K562 (cell line): ENCODE measurements at regions not wholly inside any gene's neighbourhood (a gene's known extent, or its start where the extent isn't known, plus 50 kb on each side); places are given as distances from the start of the nearest gene placed in this dataset.

ENCODE experiments used
- JUN ChIP-seq, 2 experiments: sonication (generic) in 1 of 2; formaldehyde crosslinking in 1 of 2; IDR thresholded peaks; 2 replicates each; pipeline versions ENCODE4 v1.6.1 to v1.8.0; 2012 to 2022; ENCODE audit warnings: borderline replicate concordance in 2 of 2, mild to moderate bottlenecking in 2 of 2, improper control_type of control experiment in 1 of 2, low read depth in 1 of 2, low read length in 1 of 2, missing genetic modification reagents in 1 of 2
- NCOA6 ChIP-seq: fragments of 450-650 bp; IDR thresholded peaks from 2 replicates; pipeline ENCODE4 v1.6.1; 2017; ENCODE audit warnings: mild to moderate bottlenecking
- XRCC5 ChIP-seq: fragments of 200-400 bp; formaldehyde crosslinking; IDR thresholded peaks from 2 replicates; pipeline ENCODE4 v1.6.1; 2017; ENCODE audit warnings: low read depth, mild to moderate bottlenecking, low read length
- ZNF239 ChIP-seq: fragments of 250-450 bp; sonication (Bioruptor Pico); IDR thresholded peaks from 2 replicates; pipeline ENCODE4 v1.4.0; 2020; ENCODE audit warnings: mild to moderate bottlenecking
- TF ChIP-seq, protein P1 (sequence below): fragments of 250-450 bp; sonication (Bioruptor Pico); IDR thresholded peaks from 2 replicates; pipeline ENCODE4 v1.4.0; 2020
- TF ChIP-seq, protein P2 (sequence below): fragments of 200-800 bp; sonication (Bioruptor generic); IDR thresholded peaks from 2 replicates; pipeline ENCODE4 v1.6.1; 2016; ENCODE audit warnings: missing genetic modification characterization, missing compliant biosample characterization
- TF ChIP-seq, protein P3 (sequence below): sonication (generic); formaldehyde crosslinking; IDR thresholded peaks from 2 replicates; pipeline ENCODE4 v1.8.0; 2023; ENCODE audit warnings: mild to moderate bottlenecking, missing genetic modification reagents

DNA sequence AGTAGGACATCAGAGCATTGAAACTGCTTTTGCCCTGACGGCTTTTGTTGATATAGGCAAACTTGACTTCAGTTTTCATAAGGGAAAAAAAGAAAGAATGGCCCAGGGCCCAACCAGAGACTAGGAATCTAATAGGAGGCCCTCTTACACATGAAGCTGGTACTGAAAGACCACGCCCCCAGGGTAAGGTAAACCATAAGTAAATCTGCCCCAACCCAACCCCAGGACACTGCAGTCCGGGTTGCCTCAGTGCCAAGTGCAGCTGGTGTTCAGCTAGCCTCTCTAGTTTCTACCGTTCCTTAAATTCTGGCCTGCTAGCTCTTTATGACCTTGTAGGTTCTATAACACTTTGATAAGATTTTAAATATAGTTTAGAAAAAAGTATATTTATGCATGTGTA is 136.7 kb downstream of the AQP9 start (continued):
- TF ChIP-seq, protein P1, sequence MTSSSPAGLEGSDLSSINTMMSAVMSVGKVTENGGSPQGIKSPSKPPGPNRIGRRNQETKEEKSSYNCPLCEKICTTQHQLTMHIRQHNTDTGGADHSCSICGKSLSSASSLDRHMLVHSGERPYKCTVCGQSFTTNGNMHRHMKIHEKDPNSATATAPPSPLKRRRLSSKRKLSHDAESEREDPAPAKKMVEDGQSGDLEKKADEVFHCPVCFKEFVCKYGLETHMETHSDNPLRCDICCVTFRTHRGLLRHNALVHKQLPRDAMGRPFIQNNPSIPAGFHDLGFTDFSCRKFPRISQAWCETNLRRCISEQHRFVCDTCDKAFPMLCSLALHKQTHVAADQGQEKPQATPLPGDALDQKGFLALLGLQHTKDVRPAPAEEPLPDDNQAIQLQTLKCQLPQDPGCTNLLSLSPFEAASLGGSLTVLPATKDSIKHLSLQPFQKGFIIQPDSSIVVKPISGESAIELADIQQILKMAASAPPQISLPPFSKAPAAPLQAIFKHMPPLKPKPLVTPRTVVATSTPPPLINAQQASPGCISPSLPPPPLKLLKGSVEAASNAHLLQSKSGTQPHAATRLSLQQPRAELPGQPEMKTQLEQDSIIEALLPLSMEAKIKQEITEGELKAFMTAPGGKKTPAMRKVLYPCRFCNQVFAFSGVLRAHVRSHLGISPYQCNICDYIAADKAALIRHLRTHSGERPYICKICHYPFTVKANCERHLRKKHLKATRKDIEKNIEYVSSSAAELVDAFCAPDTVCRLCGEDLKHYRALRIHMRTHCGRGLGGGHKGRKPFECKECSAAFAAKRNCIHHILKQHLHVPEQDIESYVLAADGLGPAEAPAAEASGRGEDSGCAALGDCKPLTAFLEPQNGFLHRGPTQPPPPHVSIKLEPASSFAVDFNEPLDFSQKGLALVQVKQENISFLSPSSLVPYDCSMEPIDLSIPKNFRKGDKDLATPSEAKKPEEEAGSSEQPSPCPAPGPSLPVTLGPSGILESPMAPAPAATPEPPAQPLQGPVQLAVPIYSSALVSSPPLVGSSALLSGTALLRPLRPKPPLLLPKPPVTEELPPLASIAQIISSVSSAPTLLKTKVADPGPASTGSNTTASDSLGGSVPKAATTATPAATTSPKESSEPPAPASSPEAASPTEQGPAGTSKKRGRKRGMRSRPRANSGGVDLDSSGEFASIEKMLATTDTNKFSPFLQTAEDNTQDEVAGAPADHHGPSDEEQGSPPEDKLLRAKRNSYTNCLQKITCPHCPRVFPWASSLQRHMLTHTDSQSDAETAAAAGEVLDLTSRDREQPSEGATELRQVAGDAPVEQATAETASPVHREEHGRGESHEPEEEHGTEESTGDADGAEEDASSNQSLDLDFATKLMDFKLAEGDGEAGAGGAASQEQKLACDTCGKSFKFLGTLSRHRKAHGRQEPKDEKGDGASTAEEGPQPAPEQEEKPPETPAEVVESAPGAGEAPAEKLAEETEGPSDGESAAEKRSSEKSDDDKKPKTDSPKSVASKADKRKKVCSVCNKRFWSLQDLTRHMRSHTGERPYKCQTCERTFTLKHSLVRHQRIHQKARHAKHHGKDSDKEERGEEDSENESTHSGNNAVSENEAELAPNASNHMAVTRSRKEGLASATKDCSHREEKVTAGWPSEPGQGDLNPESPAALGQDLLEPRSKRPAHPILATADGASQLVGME (CRISPR knock-in tag) = no peak
- no peak for TF ChIP-seq XRCC5
- TF ChIP-seq, protein P2, sequence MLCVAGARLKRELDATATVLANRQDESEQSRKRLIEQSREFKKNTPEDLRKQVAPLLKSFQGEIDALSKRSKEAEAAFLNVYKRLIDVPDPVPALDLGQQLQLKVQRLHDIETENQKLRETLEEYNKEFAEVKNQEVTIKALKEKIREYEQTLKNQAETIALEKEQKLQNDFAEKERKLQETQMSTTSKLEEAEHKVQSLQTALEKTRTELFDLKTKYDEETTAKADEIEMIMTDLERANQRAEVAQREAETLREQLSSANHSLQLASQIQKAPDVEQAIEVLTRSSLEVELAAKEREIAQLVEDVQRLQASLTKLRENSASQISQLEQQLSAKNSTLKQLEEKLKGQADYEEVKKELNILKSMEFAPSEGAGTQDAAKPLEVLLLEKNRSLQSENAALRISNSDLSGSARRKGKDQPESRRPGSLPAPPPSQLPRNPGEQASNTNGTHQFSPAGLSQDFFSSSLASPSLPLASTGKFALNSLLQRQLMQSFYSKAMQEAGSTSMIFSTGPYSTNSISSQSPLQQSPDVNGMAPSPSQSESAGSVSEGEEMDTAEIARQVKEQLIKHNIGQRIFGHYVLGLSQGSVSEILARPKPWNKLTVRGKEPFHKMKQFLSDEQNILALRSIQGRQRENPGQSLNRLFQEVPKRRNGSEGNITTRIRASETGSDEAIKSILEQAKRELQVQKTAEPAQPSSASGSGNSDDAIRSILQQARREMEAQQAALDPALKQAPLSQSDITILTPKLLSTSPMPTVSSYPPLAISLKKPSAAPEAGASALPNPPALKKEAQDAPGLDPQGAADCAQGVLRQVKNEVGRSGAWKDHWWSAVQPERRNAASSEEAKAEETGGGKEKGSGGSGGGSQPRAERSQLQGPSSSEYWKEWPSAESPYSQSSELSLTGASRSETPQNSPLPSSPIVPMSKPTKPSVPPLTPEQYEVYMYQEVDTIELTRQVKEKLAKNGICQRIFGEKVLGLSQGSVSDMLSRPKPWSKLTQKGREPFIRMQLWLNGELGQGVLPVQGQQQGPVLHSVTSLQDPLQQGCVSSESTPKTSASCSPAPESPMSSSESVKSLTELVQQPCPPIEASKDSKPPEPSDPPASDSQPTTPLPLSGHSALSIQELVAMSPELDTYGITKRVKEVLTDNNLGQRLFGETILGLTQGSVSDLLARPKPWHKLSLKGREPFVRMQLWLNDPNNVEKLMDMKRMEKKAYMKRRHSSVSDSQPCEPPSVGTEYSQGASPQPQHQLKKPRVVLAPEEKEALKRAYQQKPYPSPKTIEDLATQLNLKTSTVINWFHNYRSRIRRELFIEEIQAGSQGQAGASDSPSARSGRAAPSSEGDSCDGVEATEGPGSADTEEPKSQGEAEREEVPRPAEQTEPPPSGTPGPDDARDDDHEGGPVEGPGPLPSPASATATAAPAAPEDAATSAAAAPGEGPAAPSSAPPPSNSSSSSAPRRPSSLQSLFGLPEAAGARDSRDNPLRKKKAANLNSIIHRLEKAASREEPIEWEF (CRISPR knock-in tag) = no peak
- TF ChIP-seq JUN (IDR thresholded peaks at IDR 0.05; ENCODE audit: borderline replicate concordance, low read depth, low read length) = no peak
- TF ChIP-seq JUN (CRISPR knock-in tag; IDR thresholded peaks at IDR 0.05; ENCODE audit: borderline replicate concordance) = no peak
- no peak for TF ChIP-seq ZNF239 (CRISPR knock-in tag)
- TF ChIP-seq, protein P3, sequence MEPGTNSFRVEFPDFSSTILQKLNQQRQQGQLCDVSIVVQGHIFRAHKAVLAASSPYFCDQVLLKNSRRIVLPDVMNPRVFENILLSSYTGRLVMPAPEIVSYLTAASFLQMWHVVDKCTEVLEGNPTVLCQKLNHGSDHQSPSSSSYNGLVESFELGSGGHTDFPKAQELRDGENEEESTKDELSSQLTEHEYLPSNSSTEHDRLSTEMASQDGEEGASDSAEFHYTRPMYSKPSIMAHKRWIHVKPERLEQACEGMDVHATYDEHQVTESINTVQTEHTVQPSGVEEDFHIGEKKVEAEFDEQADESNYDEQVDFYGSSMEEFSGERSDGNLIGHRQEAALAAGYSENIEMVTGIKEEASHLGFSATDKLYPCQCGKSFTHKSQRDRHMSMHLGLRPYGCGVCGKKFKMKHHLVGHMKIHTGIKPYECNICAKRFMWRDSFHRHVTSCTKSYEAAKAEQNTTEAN (CRISPR knock-in tag) = no peak
- TF ChIP-seq NCOA6 = no peak
